OCI-M2 (cell line): ENCODE measurements at regions not wholly inside any gene's neighbourhood (a gene's known extent, or its start where the extent isn't known, plus 50 kb on each side); places are given as distances from the start of the nearest gene placed in this dataset.
"Not testable (repeated sequence)": the region's sequence is repeated elsewhere in the genome, so short reads cannot be mapped to it uniquely, and the experiment has no call there.

ENCODE experiments used
- DNase-seq: peaks from one replicate; lab custom pipeline; 2025; ENCODE audit not compliant: unreplicated experiment; lab: John Stamatoyannopoulos, UW

DNA sequence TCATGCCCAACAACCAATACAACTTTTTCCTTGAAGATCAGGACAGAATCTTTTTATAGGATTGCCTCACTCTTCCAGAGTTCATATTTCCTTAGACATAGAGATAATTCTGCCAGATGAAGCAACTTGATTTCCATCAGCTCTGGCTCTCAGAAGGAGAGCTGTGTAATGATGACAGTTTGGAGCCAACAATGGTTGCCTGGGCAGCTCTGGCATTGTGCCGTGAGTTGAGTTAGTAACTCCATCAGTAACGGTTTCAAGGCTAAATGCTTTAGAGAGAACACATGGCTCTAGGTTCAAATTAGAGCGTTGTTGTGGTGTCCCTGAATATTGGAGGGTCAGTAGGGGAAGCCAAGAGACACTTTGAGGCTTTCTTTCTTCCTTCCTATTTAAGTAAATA, 501.7 kb upstream of the SEL1L start:
- no peak for DNase-seq

DNA sequence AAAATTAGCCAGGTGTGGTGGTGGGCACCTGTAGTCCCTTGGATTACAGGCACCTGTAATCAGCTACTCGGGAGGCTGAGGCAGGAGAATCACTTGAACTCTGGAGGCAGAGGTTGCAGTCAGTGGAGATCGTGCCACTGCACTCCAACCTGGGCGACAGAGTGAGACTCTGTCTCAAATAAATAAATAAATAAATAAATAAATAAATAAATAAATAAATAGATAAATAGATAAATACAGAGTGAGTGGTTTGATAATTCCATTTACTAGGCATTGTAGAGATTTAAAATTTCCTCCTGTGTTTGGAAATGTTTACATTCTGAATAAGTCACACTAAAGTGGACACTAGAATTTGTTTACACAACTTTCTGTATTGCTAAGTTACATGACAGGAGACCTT, 504.4 kb upstream of the SEL1L start:
- not testable (repeated sequence) for DNase-seq

DNA sequence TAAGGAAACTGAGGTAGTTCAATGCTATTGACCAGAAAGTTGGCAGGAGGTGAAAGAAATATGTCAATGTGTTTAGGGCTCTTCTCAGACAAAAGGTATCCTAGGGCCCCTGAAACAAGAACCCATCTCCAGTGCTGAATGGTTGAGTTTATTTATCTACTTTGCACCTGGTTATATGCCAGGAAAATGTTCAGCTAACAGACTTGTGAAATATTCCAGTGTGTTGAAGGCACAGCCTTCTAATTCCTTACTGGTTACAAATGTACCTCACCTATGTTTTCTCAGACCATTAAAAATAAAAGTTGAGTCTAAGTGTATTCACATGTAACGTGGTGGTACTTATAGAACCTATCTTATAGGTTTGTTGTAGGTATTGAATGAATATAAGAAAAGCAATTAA, 511.7 kb upstream of the SEL1L start:
- DNase-seq: no peak

DNA sequence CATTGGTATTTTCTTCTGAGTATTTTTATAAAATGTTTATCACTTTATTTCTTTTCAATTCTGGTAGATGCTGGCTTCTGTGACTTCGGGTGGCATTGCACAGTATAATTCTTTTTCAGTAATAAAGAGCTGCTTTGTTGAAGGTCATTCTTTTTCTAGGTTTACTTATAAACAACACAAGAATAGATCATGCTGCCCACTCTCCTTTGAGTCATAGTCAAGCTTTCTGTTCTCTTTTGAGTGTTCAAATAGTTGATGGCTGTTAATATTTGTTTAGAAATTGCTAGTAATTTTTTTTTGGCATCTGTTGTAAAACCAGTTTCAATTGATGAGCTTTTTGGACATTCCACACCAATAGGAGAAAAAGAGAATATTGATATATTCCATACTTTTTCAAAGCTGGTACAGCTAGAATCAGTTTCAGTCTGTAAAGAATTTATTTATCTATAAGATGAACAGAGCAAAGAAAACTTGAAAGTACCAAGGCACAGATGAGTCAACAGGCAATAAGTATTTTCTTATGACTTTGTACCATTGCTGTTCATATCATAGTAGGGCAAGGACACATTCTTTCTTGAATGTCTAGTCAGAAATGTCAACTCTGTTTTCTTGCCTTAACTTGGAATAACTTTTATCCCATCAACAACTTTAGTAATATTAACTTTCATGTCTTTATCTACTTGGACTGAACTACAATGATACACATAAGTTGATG, 513.0 kb upstream of the SEL1L start:
- DNase-seq: no peak

DNA sequence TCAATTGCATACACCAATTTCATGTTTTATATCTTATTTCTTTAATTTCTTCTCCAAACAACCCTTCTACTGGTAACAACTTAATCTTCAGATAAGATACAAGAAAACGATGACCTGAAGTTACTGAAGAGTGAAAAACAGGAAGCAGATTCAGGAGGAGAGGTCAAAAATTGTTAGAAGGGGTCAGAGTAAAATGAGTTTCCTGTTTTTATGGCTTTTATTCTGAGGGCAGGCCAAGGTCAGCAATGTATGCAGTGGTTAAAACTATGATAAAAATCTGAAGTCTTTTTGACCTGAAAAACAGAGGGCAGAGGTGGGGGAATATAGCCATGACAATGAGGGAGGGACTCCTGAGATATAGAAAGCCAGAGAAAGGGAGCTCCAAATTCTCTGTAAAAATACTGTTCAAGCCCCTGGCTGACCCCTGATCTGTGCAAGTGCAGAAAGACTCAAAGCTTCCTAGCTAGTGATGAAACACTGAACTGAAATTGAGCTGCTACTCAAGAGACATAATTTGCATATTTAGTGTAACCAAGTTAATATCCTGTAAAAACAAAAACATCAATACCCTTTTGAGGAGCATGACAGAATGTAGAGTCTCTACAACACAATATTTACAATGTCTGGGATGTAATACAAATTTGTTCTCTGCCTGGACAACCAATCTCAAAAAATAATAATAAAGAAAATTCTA, 514.3 kb upstream of the SEL1L start:
- no peak for DNase-seq

DNA sequence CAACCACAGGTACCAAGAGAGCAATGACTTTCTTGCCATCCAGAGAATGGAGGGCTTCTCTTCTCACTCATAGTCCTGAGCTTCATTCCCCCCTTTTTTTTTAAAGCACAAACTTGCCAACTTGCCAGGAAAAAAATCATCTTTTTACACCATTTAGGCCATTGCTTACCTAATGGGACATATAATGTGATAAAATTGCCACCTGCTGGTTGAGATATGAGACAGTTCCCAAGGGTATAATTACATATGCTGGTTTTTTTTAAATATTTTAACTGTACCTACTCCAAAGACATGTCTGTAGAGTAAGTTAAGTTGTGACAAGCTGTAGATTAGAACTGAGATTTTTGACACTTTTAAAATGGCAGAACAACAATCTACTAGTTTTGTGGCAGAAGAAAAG, 519.1 kb upstream of the SEL1L start:
- no peak for DNase-seq

DNA sequence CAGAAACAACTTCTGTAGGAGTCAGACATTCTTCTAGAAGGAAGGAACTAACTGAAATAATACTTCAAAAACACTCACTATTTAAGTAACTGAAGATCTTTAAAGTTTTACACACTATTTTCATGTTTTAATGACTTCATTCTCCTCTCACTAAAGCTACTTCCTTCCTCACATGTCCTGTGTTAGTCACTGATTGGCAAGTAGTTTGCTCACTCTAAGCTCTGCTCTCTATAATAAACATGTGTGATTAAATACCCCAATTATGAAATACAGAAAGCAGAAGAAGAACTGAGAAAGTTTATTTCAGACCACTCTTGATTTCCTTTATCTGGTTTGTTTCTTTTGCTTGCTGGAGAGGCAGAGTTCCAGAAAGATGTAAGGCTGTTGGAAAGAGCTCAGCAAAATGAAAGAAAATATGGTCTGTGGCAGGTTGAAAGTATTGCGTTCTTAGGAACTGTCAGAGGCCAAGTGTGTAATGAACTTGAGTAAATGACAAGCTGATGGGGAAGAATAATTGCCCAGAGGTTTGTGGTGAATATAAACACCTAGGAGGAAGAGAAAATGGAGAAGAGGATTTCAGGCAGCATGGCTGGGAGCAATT, 522.0 kb upstream of the SEL1L start:
- no peak for DNase-seq

DNA sequence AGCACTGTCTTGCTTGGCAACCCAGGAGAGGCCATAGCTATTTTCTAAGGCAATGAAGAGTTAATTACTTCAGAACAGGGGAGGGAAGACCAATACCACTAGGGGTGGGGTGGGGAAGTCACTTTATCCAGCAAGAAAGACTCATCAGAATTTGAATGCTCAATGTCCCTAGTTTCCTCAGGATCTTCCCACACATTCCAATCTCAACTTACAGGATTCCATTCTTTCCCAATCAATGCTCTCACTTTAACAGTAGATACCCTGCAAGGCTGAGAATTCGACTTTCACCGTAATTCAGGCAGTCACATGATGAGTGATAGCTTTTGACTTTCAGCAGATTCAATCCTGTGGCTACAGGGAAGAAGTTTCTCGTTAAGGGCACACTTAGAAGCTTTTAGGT, 526.6 kb upstream of the SEL1L start:
- DNase-seq: no peak

DNA sequence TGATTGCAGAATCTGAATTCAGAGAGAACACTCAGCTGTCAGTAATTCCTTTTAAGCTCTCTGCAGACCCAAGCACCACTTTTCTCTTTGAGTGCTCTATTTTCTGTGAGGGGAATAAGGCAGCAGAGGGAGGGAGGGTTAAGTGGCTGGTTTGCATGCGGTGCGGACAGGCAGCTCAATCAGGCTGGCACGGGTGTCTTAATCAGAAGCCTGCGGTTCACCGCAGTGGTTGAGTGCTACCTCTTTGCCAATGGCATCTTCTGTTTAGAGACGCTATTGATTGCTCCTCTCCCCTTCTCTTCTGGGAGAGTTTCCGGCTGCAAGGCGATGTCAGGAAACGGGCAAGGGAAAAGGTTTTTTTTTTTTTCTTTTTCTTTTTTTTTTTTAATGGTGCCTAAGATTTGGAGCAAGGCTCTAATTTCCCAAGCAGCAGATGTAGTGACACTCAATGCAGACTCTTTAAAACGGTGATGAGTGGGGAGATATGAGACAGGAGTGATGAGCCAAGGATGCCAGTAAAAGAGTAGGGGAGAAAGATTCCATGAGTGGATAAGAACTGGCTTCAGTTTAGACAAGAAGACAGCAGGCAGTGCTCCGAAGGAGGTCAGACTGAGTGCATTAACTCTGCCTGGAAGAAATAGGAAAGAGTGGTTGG, 533.7 kb upstream of the SEL1L start:
- DNase-seq: no peak

DNA sequence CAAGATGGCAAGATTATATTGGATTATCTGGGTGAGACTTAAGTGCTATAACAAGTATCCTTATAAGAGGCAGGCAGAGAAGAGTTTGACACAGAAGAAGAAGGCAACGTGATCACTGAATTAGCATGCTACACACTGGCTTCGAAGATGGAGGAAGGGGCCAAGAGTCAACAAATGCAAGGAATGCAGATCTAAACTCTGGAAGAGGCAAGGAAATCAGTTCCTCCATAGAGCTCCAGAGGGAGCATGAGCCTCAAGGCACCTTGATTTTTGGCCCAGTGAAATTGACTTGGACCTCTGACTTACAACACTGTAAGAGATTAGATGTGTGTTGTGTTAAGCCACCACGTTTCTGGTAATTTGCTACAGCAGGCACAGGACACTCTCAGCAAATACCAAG, 536.4 kb upstream of the SEL1L start:
- DNase-seq: no peak

DNA sequence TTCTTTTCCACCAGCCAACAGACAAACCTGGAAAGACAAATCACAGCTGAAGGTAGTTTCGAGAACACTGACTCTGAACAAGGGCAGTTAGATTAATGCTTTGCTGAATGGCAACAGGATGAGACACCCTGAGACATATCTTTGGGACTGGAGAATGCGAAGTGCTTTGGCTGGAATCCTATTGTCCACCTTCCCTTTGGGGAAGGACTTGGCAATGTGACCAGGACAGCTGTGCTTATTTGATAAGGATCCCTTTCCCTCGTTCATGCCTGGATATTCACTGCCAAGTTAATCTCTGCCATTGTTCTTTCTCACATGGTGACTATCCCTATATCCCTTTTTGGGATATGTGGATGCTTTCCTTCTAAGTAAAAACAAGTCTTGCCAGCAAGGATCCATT, 537.1 kb upstream of the SEL1L start:
- no peak for DNase-seq

DNA sequence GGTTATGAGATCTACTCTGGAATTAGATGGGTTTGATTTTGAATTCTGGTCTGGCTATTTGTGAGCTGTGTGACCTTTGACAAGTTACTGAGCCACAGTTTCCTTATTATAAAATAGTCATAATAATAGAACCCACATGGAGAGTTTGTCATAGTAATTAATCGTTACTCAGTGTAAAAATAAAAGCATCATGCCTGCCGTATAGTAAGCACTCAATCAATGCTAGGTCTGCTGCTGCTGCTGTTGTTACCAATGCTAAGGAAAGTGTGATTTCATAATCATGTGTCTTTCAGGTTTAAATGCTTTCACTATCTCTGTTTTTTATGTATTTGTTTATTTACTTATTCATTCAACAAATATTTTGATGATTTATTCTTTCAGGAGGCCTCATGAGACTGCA, 539.9 kb upstream of the SEL1L start:
- DNase-seq: no peak

DNA sequence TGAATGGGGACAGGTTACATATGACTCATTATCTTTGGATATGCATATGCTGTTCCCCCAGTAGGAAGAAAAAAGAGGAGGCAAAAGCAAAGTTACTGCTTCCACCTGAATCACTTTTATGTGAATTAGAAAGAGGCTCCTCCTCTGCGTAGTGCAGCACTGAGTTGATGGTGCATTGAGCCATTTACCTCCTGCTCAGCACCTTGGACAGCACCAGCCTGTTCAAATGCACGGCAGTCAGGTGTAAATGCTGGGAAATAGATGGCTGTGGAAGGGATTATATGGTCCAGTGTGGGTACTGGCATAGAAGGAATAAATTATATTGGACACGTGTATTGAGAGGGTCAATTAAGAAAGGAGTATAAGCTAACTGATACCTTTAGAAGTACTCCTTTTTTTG, 541.9 kb upstream of the SEL1L start:
- no peak for DNase-seq

DNA sequence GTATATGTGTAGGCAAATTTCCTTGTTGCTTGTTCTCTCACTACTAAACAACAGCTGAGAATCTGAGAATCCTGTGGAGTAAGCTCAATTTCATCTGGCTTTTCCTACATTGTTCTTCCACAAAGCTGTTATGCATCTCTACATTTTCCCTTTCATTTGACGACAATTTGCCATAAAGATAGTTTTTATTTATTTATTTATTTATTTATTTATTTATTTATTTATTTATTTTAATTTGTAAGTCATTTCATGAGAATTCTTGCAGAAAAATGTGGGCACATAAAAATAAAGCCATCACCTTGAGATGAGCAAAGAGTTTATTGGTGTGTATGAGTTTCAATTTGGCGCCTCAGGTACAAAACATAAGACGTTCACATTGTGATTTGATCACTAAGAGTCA, 545.9 kb upstream of the SEL1L start:
- no peak for DNase-seq

DNA sequence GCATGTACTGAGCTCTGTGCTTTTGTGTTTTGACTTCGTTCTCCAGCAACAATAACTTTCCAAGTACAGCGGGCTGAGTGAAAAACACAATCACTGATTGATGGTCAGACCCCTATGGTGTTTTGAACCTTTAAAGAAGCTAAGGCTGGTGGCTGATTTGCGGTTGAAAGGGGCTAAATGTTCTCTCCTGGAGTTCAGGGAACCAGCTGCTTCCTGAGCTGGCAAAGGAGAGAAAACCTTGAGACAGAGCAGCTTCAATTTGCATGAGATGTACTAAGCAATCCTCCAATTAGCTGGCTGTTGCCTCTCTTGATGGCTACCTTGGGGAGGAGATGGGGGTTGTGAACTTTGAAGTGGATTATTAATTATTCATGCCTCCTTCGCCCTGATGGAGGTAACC, 546.7 kb upstream of the SEL1L start:
- DNase-seq: no peak

DNA sequence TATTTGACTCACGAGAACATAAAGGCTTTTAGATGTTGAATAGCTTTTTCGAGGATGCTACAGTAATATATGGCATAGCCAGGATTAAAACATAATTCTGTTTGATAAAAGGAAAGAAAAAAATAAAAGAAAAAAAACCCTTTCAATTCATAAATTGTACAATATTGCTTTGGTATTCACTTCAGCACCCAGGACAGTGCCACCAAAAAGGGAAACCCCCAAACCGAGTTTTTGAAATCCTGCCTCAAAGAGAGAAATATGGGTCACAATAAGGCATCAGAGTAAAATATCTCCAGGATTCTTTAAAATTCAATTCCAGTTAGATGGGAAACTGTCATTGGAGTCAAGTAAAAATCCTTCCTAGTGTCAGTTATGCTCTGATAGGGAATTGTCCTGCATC, 551.2 kb upstream of the SEL1L start:
- DNase-seq: no peak

DNA sequence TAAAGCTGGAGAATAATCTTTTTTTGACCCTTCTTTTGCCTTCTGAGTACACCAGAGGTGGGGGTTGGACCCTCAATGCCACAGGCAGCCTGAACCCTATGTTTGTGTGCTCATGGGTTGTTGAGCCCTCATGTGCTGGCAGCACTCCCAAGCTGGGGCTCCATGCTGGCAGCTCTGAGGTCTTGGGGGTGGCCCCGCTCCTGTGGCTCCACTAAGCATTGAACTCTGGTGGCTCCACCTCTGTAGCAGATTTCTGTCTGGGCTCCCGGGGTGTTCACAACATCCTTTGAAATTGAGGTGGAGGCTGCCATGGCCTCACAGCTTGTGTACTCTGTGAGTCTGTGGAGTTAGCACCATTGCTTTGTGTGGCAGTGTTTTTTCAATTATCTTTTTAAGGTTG, 557.4 kb upstream of the SEL1L start:
- no peak for DNase-seq

DNA sequence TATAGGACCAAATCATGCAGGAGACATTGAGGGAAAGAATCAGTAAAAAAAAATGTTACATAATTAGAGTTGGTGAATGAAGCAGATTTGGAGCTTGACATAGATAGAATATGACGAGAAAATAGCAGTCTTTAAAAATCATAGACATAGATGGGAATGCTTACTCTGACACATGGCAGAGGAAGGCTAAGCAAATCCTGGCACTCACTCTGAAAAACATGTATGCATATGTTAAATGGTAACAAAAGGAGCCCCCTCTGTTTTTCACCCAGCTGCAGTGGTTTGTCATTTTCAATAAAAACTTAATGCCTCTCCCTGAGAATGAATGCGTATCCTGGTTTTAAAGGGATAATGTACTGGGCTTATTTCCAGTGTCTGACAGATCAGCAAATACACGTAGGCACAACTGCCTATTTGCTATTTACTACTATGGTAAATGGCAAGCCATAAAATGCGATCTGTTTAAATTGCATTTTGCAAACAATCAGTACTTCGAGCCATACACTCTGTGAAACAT, 561.2 kb upstream of the SEL1L start:
- DNase-seq: no peak

DNA sequence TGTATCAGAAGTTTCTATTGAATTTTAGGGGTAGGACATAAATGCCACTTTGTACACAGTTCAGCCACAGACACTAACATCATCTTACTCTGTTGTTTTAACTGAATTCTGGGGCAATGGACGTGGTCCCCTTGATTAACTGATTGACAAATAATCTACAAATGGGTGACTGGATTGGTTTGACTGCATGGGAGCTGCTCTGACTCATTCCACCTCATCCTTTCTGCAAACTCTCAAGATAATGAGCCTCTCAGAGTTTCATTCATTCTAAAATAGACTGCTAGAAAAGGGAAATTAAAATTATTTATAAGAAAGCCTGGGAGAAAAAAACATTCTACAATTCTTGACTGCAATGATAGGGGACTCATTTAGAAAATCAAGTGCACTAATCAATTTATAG, 570.4 kb upstream of the SEL1L start:
- no peak for DNase-seq

DNA sequence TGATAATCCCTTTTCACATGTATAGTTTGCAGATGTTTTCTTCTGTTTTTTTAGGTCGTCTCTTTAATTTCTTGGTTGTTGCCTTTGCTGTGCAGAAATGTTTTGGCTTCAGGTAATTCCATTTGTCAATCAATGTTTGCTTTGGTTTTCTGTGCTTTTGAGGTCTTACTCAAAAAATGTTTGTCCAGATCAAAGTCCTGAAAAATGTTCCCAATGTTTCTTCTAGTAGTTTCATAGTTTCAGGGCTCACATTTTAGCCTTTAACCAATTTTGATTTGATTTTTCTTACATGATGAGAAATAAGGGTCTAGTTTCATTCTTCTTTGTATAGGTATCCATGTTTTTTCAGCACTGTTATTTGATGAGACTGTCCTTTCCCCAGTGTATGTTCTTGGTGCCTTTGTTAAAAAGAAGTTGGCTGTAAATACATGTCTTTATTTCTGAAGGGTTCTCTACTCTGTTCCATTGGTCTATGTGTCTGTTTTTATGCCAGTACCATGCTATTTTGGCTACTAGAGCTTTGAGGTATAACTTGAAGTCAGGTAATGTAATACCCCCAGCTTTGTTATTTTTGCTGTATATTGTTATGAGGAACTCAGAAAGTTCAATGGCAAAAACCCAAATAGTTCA, 578.7 kb upstream of the SEL1L start:
- DNase-seq: no peak

DNA sequence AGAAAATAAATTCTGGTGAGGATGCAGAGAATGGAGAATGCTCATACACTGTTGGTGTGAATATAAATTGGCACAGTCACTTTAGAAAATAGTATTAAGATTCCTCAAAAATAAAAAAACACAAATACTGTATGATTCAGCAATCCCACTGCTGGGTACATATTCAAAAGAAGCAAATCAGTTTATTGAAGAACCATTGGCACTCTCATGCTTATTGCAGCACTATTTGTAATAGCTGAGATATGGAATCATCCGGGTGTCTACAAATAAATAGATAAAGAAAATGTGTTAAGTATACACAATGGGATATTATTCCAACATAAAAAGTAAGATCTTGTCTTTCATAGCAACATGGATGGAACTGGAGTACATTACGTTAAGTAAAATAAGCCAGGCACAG, 579.4 kb upstream of the SEL1L start:
- DNase-seq: no peak
